ENCODE measurements at regions not wholly inside any gene's neighbourhood (a gene's known extent, or its start where the extent isn't known, plus 50 kb on each side); places are given as distances from the start of the nearest gene placed in this dataset.
"Not testable (repeated sequence)": the region's sequence is repeated elsewhere in the genome, so short reads cannot be mapped to it uniquely, and the experiment has no call there.

DNA sequence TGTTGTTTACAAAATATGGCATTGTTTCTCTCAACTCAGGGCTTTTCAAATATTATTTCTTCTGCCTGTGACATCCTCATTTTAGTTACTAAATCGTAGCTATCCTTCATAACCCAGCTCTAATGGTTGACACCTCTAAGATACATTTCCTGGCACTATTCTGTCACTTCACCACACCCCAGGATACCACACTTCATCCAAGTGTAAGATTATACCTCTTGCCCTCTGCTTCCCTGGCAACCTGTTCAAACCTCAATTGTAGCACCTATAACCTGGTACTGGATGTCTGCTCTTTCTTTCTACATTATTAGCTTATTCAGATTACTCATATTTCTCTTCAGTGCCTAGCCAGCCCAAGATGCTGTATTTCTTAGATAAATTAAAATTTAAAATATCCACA lies 175.7 kb upstream of the SPIN4 start:
- H3K4me1 ChIP-seq (ENCODE audit: insufficient read depth, low read length, poor library complexity, severe bottlenecking), result no peaks in the 10 kb centered on the region
- ChIA-PET CTCF (ENCODE audit: unreplicated experiment) (no interaction called here), POLR2A (no interaction called here)
- H3K9me3 ChIP-seq (ENCODE audit: low read length), result no peaks in the 10 kb centered on the region
- H3K79me2 ChIP-seq (ENCODE audit: insufficient read depth, low read depth, low read length), result no peaks in the 10 kb centered on the region
- no peaks in the 10 kb centered on the region for H3K36me3 ChIP-seq (ENCODE audit: insufficient read depth, low read length)
- no TSS peak for BruUV-seq (replicated peaks)
- TF ChIP-seq, protein P1, sequence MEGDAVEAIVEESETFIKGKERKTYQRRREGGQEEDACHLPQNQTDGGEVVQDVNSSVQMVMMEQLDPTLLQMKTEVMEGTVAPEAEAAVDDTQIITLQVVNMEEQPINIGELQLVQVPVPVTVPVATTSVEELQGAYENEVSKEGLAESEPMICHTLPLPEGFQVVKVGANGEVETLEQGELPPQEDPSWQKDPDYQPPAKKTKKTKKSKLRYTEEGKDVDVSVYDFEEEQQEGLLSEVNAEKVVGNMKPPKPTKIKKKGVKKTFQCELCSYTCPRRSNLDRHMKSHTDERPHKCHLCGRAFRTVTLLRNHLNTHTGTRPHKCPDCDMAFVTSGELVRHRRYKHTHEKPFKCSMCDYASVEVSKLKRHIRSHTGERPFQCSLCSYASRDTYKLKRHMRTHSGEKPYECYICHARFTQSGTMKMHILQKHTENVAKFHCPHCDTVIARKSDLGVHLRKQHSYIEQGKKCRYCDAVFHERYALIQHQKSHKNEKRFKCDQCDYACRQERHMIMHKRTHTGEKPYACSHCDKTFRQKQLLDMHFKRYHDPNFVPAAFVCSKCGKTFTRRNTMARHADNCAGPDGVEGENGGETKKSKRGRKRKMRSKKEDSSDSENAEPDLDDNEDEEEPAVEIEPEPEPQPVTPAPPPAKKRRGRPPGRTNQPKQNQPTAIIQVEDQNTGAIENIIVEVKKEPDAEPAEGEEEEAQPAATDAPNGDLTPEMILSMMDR (conservative IDR thresholded peaks at IDR 0.05; ENCODE audit: low read length), result no peak
- no peak for TF ChIP-seq EZH2phosphoT487 (IDR thresholded peaks at IDR 0.05; ENCODE audit: borderline replicate concordance, low read depth, low read length)
- H2AFZ ChIP-seq (ENCODE audit: low read length), result no peak overlapping the region
- no peak for DNase-seq (ENCODE audit: low spot score)
- H3K9me2 ChIP-seq (ENCODE audit: insufficient read depth, low read length), result no peaks in the 10 kb centered on the region
- no peak overlapping the region for H3K4me2 ChIP-seq (ENCODE audit: low read length)
- H3K4me3 ChIP-seq (ENCODE audit: low read depth, low read length, poor library complexity, severe bottlenecking), result no peak overlapping the region
- intact Hi-C loops (cut with micrococcal nuclease; ENCODE audit: unreplicated experiment), result no loop called here
- no peaks in the 10 kb centered on the region for H4K20me1 ChIP-seq (ENCODE audit: insufficient read depth, low read length)
- no peak overlapping the region for H3K27ac ChIP-seq (ENCODE audit: low read depth, low read length, poor library complexity, severe bottlenecking)

DNA sequence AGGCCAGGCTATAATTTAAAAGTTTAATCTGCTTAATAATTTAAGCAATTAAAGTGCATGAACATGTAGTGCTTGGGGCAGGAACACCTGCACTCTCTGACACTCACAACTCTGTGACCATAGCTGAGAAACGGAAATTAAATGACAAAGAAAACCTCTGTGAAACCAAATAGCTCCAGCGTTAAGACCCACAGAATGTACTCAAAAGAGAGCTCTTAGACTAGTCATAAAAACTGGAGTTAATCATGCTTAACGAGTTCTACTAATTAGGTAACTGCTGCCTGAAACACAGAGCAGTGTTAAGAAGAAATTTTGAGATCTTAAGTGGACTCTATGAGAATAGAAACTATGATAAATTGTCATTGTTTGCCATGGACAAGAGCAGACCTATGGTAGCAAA lies 174.4 kb upstream of the SPIN4 start:
- Histone ChIP-seq H3K27ac (ENCODE audit: low read depth, low read length, poor library complexity, severe bottlenecking) (no peak overlapping the region), H3K4me3 (ENCODE audit: low read depth, low read length, poor library complexity, severe bottlenecking) (no peak overlapping the region), H3K4me2 (ENCODE audit: low read length) (no peak overlapping the region), H4K20me1 (ENCODE audit: insufficient read depth, low read length) (no peaks in the 10 kb centered on the region), H3K36me3 (ENCODE audit: insufficient read depth, low read length) (no peaks in the 10 kb centered on the region), H2AFZ (ENCODE audit: low read length) (no peak overlapping the region), H3K4me1 (ENCODE audit: insufficient read depth, low read length, poor library complexity, severe bottlenecking) (no peaks in the 10 kb centered on the region), H3K9me2 (ENCODE audit: insufficient read depth, low read length) (no peaks in the 10 kb centered on the region), H3K9me3 (ENCODE audit: low read length) (no peaks in the 10 kb centered on the region), H3K79me2 (ENCODE audit: insufficient read depth, low read depth, low read length) (no peaks in the 10 kb centered on the region)
- no TSS peak for BruUV-seq (replicated peaks)
- intact Hi-C loops (cut with micrococcal nuclease; ENCODE audit: unreplicated experiment), result no loop called here
- CTCF ChIA-PET (ENCODE audit: unreplicated experiment), result no interaction called here
- TF ChIP-seq, protein P1 (conservative IDR thresholded peaks at IDR 0.05; ENCODE audit: low read length), result no peak
- no peak for TF ChIP-seq EZH2phosphoT487 (IDR thresholded peaks at IDR 0.05; ENCODE audit: borderline replicate concordance, low read depth, low read length)
- no peak for DNase-seq (ENCODE audit: low spot score)
- POLR2A ChIA-PET, result interaction anchor here (1.0 kb wide), 1 partner anchor 14 kb away, joined by 3 read pairs; no protein-coding TSS in a partner anchor

DNA sequence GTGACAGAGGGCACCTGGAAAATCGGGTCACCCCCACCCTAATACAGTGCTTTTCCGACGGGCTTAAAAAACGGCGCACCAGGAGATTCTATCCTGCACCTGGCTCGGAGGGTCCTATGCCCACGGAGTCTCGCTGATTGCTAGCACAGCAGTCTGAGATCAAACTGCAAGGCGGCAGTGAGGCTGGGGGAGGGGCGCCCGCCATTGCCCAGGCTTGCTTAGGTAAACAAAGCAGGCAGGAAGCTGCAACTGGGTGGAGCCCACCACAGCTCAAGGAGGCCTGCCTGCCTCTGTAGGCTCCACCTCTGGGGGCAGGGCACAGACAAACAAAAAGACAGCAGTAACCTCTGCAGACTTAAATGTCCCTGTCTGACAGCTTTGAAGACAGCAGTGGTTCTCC lies 168.2 kb upstream of the SPIN4 start:
- H4K20me1 ChIP-seq (ENCODE audit: insufficient read depth, low read length); DNase-seq (ENCODE audit: low spot score); intact Hi-C loops (cut with micrococcal nuclease; ENCODE audit: unreplicated experiment); H3K9me2 ChIP-seq (ENCODE audit: insufficient read depth, low read length); H3K4me3 ChIP-seq (ENCODE audit: low read depth, low read length, poor library complexity, severe bottlenecking); H3K9me3 ChIP-seq (ENCODE audit: low read length); H3K27ac ChIP-seq (ENCODE audit: low read depth, low read length, poor library complexity, severe bottlenecking); POLR2A ChIA-PET; H3K36me3 ChIP-seq (ENCODE audit: insufficient read depth, low read length); CTCF ChIA-PET (ENCODE audit: unreplicated experiment); H3K4me1 ChIP-seq (ENCODE audit: insufficient read depth, low read length, poor library complexity, severe bottlenecking); H3K4me2 ChIP-seq (ENCODE audit: low read length); H2AFZ ChIP-seq (ENCODE audit: low read length); BruUV-seq (replicated peaks); H3K79me2 ChIP-seq (ENCODE audit: insufficient read depth, low read depth, low read length): not testable (repeated sequence)

Data from OCI-LY7 (cell line).